ENCODE measurements at regions not wholly inside any gene's neighbourhood (a gene's known extent, or its start where the extent isn't known, plus 50 kb on each side); places are given as distances from the start of the nearest gene placed in this dataset.

DNA sequence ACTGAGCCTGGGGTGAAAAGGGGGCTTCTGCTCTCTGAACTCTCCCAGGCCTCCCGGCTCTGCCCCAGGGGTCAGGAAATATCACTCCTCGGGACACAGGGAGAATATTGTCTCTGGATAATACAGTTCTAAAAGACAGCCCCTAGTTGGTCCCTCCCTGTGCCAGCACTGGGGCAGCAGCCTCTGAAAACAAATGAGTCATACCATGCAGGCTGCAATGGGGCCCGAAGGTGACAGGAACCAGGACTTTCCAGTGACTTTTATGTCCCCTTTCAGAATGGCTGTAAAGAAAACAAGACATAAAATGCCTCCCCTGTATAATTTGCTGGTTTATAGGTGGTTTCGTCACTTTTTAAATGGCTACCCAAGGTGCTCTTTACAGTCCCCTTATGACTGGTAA lies 360.0 kb downstream of the NPHP4 start (continued):
- TF ChIP-seq POLR2AphosphoS5 (IDR thresholded peaks at IDR 0.05; ENCODE audit: low read depth) (no peak), EZH2 (IDR thresholded peaks at IDR 0.05; ENCODE audit: low read depth, unreplicated experiment) (no peak)
- TF ChIP-seq, protein P1, sequence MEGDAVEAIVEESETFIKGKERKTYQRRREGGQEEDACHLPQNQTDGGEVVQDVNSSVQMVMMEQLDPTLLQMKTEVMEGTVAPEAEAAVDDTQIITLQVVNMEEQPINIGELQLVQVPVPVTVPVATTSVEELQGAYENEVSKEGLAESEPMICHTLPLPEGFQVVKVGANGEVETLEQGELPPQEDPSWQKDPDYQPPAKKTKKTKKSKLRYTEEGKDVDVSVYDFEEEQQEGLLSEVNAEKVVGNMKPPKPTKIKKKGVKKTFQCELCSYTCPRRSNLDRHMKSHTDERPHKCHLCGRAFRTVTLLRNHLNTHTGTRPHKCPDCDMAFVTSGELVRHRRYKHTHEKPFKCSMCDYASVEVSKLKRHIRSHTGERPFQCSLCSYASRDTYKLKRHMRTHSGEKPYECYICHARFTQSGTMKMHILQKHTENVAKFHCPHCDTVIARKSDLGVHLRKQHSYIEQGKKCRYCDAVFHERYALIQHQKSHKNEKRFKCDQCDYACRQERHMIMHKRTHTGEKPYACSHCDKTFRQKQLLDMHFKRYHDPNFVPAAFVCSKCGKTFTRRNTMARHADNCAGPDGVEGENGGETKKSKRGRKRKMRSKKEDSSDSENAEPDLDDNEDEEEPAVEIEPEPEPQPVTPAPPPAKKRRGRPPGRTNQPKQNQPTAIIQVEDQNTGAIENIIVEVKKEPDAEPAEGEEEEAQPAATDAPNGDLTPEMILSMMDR (conservative IDR thresholded peaks at IDR 0.05; ENCODE audit: low read depth in 2 of 2) = no peak

DNA sequence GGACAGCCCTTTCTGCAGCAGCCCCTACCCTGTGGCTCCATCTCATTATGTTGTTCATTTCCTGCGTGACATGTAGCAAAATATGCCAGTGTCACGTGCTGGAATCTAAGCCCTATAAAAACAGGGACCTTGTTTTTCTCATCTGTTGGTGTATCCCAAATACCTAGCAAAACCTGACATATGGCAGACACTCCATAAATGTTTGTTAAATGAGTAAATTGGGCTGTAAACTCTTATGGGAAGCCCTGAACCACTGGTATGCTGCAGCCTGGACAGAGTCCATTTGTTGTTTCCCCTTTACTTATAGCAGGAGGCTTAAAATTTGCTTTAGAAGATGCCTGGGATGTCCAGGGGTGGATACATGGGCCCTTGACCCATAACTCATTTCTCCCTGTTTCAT lies 363.8 kb downstream of the NPHP4 start:
- Histone ChIP-seq H3K79me2 (replicated peaks; ENCODE audit: insufficient read depth) (no peaks in the 10 kb centered on the region), H4K20me1 (replicated peaks; ENCODE audit: insufficient read depth) (no peaks in the 10 kb centered on the region), H3K4me3 (no peak overlapping the region), H3K9me2 (ENCODE audit: insufficient read depth) (no peaks in the 10 kb centered on the region), H3K4me2 (no peak overlapping the region), H3F3A (replicated peaks; ENCODE audit: low read depth) (no peaks in the 10 kb centered on the region), H3K27ac (ENCODE audit: low read depth) (no peak overlapping the region), H2AFZ (no peak overlapping the region), H3K4me1 (ENCODE audit: insufficient read depth) (no peaks in the 10 kb centered on the region), H3K27me3 (ENCODE audit: insufficient read depth) (no peaks in the 10 kb centered on the region), H3K36me3 (ENCODE audit: insufficient read depth) (peaks cover 3% of the 10 kb centered on the region; the same call in 1 of the 2 replicates)
- DNase-seq (ENCODE audit: low spot score) (no peak), ATAC-seq (no peak)
- H3K27ac Mint-ChIP-seq = no peak overlapping the region
- no peak for TF ChIP-seq EZH2phosphoT487 (IDR thresholded peaks at IDR 0.05; ENCODE audit: unreplicated experiment)
- TF ChIP-seq, protein P1 (conservative IDR thresholded peaks at IDR 0.05; ENCODE audit: low read depth in 2 of 2) = no peak
- TF ChIP-seq ZNF331 (CRISPR knock-in tag; IDR thresholded peaks at IDR 0.05; ENCODE audit: low read depth) = no peak
- TF ChIP-seq, protein P2, sequence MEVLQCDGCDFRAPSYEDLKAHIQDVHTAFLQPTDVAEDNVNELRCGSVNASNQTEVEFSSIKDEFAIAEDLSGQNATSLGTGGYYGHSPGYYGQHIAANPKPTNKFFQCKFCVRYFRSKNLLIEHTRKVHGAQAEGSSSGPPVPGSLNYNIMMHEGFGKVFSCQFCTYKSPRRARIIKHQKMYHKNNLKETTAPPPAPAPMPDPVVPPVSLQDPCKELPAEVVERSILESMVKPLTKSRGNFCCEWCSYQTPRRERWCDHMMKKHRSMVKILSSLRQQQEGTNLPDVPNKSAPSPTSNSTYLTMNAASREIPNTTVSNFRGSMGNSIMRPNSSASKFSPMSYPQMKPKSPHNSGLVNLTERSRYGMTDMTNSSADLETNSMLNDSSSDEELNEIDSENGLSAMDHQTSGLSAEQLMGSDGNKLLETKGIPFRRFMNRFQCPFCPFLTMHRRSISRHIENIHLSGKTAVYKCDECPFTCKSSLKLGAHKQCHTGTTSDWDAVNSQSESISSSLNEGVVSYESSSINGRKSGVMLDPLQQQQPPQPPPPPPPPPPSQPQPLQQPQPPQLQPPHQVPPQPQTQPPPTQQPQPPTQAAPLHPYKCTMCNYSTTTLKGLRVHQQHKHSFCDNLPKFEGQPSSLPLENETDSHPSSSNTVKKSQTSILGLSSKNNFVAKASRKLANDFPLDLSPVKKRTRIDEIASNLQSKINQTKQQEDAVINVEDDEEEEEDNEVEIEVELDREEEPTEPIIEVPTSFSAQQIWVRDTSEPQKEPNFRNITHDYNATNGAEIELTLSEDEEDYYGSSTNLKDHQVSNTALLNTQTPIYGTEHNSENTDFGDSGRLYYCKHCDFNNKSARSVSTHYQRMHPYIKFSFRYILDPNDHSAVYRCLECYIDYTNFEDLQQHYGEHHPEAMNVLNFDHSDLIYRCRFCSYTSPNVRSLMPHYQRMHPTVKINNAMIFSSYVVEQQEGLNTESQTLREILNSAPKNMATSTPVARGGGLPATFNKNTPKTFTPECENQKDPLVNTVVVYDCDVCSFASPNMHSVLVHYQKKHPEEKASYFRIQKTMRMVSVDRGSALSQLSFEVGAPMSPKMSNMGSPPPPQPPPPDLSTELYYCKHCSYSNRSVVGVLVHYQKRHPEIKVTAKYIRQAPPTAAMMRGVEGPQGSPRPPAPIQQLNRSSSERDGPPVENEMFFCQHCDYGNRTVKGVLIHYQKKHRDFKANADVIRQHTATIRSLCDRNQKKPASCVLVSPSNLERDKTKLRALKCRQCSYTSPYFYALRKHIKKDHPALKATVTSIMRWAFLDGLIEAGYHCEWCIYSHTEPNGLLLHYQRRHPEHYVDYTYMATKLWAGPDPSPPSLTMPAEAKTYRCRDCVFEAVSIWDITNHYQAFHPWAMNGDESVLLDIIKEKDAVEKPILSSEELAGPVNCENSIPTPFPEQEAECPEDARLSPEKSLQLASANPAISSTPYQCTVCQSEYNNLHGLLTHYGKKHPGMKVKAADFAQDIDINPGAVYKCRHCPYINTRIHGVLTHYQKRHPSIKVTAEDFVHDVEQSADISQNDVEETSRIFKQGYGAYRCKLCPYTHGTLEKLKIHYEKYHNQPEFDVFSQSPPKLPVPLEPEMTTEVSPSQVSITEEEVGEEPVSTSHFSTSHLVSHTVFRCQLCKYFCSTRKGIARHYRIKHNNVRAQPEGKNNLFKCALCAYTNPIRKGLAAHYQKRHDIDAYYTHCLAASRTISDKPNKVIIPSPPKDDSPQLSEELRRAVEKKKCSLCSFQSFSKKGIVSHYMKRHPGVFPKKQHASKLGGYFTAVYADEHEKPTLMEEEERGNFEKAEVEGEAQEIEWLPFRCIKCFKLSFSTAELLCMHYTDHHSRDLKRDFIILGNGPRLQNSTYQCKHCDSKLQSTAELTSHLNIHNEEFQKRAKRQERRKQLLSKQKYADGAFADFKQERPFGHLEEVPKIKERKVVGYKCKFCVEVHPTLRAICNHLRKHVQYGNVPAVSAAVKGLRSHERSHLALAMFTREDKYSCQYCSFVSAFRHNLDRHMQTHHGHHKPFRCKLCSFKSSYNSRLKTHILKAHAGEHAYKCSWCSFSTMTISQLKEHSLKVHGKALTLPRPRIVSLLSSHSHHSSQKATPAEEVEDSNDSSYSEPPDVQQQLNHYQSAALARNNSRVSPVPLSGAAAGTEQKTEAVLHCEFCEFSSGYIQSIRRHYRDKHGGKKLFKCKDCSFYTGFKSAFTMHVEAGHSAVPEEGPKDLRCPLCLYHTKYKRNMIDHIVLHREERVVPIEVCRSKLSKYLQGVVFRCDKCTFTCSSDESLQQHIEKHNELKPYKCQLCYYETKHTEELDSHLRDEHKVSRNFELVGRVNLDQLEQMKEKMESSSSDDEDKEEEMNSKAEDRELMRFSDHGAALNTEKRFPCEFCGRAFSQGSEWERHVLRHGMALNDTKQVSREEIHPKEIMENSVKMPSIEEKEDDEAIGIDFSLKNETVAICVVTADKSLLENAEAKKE (CRISPR knock-in tag; IDR thresholded peaks at IDR 0.05) = no peak
- TF ChIP-seq NANOG (IDR thresholded peaks at IDR 0.05; ENCODE audit: borderline replicate concordance) = no peak
- TF ChIP-seq, protein P3, sequence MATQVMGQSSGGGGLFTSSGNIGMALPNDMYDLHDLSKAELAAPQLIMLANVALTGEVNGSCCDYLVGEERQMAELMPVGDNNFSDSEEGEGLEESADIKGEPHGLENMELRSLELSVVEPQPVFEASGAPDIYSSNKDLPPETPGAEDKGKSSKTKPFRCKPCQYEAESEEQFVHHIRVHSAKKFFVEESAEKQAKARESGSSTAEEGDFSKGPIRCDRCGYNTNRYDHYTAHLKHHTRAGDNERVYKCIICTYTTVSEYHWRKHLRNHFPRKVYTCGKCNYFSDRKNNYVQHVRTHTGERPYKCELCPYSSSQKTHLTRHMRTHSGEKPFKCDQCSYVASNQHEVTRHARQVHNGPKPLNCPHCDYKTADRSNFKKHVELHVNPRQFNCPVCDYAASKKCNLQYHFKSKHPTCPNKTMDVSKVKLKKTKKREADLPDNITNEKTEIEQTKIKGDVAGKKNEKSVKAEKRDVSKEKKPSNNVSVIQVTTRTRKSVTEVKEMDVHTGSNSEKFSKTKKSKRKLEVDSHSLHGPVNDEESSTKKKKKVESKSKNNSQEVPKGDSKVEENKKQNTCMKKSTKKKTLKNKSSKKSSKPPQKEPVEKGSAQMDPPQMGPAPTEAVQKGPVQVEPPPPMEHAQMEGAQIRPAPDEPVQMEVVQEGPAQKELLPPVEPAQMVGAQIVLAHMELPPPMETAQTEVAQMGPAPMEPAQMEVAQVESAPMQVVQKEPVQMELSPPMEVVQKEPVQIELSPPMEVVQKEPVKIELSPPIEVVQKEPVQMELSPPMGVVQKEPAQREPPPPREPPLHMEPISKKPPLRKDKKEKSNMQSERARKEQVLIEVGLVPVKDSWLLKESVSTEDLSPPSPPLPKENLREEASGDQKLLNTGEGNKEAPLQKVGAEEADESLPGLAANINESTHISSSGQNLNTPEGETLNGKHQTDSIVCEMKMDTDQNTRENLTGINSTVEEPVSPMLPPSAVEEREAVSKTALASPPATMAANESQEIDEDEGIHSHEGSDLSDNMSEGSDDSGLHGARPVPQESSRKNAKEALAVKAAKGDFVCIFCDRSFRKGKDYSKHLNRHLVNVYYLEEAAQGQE (IDR thresholded peaks at IDR 0.05; ENCODE audit: unreplicated experiment) = no peak
- TF ChIP-seq ZNF114 (CRISPR knock-in tag; IDR thresholded peaks at IDR 0.05) = no peak
- TF ChIP-seq STAT1 (IDR thresholded peaks at IDR 0.05; ENCODE audit: unreplicated experiment) = no peak
- no peak overlapping the region for H3K4me3 Mint-ChIP-seq
- H3K9me3 Mint-ChIP-seq = no peaks in the 10 kb centered on the region; the same call in 2 of the 3 replicates
- H3K27me3 Mint-ChIP-seq (ENCODE audit: insufficient read depth, low read depth, poor library complexity) = no peaks in the 10 kb centered on the region
- no peaks in the 10 kb centered on the region for H3K36me3 Mint-ChIP-seq (ENCODE audit: low read depth)
- 0 out of 3 replicates have a peak, but pooled peaks cover 4% of the 10 kb centered on the region for H3K4me1 Mint-ChIP-seq
